ENCODE measurements at regions not wholly inside any gene's neighbourhood (a gene's known extent, or its start where the extent isn't known, plus 50 kb on each side); places are given as distances from the start of the nearest gene placed in this dataset.

DNA sequence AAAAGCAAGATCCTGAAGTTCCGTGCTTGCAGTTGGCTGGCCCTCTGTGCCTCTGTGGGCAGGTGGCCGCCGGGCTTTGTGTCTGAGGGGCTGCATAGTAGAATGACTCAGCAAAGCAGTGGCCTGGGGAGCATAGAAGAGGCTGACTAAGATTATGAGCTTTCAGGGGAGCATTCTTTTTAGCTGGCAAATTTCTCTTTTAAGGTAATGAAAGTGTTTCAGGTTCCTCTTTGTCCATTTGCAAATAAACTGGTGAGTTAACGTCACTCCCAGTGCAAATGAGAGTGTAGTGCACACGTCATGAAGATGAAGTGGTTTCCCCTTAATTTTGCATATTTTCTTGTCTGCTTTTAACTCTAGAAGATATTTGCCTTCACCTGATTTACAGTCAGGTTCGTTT, 98.6 kb downstream of the BCL2L11 start:
- no peak for DNase-seq

GRCh38 chr2:111219734-111220505, 99.2 kb downstream of the BCL2L11 start:
- DNase-seq, result no peak

- no peak for DNase-seq
These were observed 100.2 kb downstream of the BCL2L11 start for GRCh38 chr2:111220962-111221361.

DNA sequence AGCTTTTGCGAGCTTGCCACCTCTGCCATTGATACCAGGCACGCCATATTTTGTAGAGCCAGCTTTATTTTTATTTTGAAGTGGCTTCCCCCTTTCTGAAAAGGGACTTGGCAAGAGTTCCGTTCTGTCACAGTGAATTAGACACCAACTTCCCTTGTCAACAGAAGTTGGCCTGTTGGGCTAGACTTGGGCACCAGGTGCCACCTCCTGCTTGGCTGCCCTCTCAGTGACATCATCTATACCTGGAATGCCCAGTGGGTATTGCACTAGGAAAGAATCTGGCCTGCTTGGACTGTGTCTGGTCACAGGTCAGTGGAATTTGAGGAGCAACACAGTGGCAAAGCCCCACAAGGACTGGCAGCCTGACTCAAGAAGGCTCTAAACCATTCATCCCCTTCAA, 101.0 kb downstream of the BCL2L11 start:
- DNase-seq, result no peak

- DNase-seq, result no peak
These were observed 101.6 kb downstream of the BCL2L11 start for GRCh38 chr2:111222204-111222866.

DNA sequence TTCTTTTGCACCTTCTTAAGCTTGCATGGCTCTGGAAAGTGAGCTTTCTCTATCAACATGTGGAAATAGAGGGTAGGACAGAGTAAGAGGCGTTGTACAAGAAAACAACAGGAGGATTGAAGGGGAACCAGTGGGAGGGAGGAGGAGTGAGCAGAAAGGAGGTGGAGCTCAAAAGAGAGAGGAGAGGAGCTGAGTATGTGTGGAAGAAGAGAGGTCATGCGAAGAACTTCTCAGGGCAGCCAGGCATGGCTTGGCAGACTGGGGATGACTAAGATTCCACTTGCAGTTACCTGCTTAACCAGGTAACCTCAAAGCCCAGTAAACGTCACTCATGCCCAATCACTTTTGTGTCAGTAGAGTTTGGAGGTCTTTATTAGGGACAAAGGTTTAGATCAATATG, 105.1 kb downstream of the BCL2L11 start:
- DNase-seq, result no peak

GRCh38 chr2:111226876-111227700, 106.4 kb downstream of the BCL2L11 start:
- DNase-seq, result no peak

- no peak for DNase-seq
These were observed 107.0 kb downstream of the BCL2L11 start for GRCh38 chr2:111227716-111228141.

GRCh38 chr2:111231532-111232252, 111.0 kb downstream of the BCL2L11 start:
- no peak for DNase-seq

- DNase-seq, result no peak
These were observed 114.7 kb downstream of the BCL2L11 start for GRCh38 chr2:111235192-111236015.

- no peak for DNase-seq
These were observed 115.3 kb downstream of the BCL2L11 start for GRCh38 chr2:111236025-111236424.

- DNase-seq, result no peak
These were observed 117.6 kb downstream of the BCL2L11 start for GRCh38 chr2:111238296-111238695.

DNA sequence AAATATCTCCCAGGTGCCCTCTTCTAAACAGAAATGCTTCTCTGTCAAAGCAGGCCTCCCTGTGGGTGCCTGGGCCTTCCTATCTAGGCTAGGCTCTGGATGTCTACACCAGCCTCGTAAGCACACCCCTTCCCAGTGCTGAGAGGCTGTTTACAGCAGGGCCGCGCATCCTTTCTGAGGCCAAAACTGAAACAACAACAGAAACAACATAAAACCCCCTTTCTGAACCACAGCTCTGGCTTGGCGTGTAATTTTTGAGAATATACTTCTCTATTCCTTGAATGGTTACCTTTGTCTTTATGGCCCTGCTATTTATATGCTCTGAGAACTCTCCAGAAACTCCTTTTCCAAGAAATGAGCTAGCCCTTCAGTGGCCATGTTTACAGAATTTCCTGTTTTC, 118.4 kb downstream of the BCL2L11 start:
- DNase-seq, result no peak

DNA sequence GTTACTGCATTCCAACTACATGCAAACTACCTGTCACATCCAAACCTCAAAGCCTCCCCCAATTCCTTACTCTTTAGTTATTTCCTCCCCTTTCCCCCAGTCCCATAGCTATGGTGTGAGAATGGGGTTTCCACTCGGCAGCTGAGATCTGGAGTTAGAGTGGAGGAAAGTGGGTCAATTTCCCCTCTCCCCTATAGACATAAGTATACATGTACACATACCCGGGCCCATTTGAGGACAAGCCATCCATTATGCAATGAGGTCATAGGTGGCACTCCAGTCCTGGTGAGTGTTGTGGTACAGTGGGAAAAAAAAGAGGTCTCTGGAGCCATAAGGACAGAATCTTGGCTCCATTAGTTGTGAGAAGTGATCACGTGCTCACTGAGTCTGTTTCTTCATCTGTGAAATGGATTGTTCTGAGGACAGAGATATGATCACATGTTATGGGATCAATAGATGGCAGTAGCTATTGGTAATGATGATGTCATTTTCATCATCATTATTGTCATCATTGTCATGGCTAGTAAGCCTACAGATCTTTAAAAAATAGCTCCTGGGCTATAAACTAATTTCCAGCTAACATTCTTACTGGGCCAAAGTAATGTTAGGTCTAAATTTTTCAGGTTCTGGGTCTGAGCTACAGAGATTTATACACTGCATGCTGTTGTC, 119.0 kb downstream of the BCL2L11 start:
- DNase-seq, result no peak

GRCh38 chr2:111243295-111243694, 122.6 kb downstream of the BCL2L11 start:
- DNase-seq, result no peak

DNA sequence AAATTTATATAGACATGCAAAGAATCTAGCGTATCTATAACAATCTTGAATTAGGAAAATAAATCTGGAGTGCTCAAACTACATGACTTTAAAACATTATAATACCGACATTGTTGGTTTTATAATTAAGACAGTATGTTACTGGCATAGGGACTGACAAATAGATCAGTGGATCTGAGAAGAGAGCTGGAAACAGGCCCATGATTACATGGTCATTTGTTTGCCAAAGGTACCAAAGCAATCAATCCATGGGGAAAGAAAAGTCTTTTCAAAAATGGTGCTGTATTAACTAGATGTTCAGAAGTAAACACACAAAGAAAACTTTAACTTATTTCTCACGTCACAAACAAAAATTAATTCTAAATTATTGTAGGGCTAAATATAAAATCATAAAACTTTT, 124.2 kb downstream of the BCL2L11 start:
- no peak for DNase-seq

DNA sequence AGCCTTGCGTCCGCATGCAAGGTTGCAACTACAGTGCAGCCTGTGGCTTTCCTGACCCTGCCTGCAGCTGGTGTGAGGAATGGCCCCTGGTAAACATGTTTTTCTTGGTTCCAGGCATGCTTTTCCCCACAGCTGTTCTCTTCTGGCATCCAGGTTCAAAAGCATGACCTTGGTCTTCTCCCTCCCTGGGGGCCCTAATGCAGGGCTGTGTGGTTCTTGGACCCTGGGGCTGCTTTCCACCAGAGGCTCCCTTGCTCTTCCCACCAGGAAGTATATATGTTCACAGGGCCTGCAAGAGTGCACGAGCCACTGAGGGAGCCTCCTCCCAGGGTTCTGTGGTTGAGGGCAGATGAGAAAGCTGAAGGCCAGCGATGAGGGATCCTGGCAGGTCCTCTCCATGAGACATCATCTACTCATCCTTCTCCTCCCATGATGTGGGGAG, 125.9 kb downstream of the BCL2L11 start:
- DNase-seq, result no peak

GRCh38 chr2:111247491-111247890, 126.8 kb downstream of the BCL2L11 start:
- DNase-seq, result no peak

- no peak for DNase-seq
These were observed 129.1 kb downstream of the BCL2L11 start for GRCh38 chr2:111249806-111250205.

DNA sequence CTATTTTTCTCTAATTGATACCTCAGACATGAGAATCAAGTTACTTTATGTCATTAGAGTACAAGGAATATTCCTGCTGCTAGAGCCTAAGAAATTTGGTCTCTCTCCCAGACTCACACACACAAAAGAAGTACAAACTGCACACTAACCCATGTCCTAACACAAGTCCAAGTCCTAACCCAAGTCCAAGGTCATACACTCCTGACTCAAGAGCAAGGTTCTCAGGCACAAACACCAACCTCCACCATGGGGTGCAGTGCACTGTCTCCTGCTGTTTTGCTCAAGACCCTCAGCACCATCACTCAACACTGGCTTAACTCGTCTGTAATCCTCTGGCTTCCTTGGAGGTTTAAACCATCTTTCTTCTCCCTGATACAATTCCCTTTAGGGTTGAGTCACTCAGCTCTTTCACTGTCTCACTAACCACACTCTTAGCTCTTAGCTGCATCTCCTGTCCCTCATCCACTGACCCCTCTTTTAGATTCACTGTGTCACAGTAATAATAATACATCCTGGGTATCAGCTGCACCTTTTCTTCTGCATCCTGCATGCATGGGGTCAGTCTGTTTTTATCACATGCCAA, 129.8 kb downstream of the BCL2L11 start:
- DNase-seq, result no peak

DNA sequence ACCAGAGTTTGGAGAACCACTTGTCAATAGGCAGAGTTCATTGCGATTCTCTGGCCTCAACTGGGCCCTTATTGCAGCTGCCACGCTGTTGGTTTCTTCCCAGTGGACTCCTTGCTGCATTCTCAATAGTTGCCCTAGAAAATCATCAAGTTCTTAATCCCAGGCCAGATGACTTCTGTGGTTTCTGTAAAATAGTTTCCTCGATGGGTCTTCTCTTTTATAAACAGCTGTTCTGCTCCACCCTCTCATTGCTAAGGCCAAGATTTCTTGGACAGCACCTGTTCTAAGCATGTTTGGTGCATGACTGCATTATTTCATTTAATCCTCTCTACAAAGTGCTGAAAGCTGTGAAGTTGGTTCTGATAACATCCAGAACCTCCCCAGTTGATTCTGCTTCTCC, 131.0 kb downstream of the BCL2L11 start:
- no peak for DNase-seq

All from activated CD8-positive, alpha-beta memory T cell treated with anti-CD3 and anti-CD28 coated beads for 24 hours (primary cell).